Adrenal gland (tissue), 9 donors: ENCODE measurements at regions not wholly inside any gene's neighbourhood (a gene's known extent, or its start where the extent isn't known, plus 50 kb on each side); places are given as distances from the start of the nearest gene placed in this dataset.

Experiments used
- DNase-seq, 7 donors: peaks; one replicate each; pipeline ENCODE4 v3.0.0-alpha.2; 2019 to 2020
- H3K27ac ChIP-seq, 5 donors: fragments of 200-600 bp; sonication (generic) in 4 of 5; 1 replicate in 3 of 5; 2 replicates in 2 of 5; pipeline versions ENCODE4 v1.5.1 to v1.8.0; 2016 to 2020; ENCODE audit warnings: mild to moderate bottlenecking in 1 of 5
- H3K27me3 ChIP-seq: fragments of 200-600 bp; 2 replicates; pipeline ENCODE4 v1.8.0; 2021
- H3K36me3 ChIP-seq, 2 donors: fragments of 200-600 bp; replicated peaks in 1 of 2; 1 replicate in 1 of 2; 2 replicates in 1 of 2; pipeline versions ENCODE4 v1.5.1 to v1.8.0; 2018 to 2022
- H3K4me1 ChIP-seq, 2 donors: fragments of 200-600 bp; replicated peaks in 1 of 2; 1 replicate in 1 of 2; 2 replicates in 1 of 2; pipeline versions ENCODE4 v1.5.1 to v1.8.0; 2018 to 2021
- H3K4me3 ChIP-seq, 4 donors: fragments of 200-600 bp; sonication (generic) in 3 of 4; one replicate each; pipeline ENCODE4 v1.5.1; 2016 to 2018
- H3K9me3 ChIP-seq, 3 donors: fragments of 200-600 bp; sonication (generic) in 1 of 3; replicated peaks in 1 of 3; 1 replicate in 2 of 3; 2 replicates in 1 of 3; pipeline versions ENCODE4 v1.5.1 to v1.8.0; 2016 to 2021
- POLR2A ChIP-seq, 2 donors: fragments of 450-650 bp; IDR thresholded peaks; one replicate each; pipeline ENCODE4 v1.6.1; 2017; ENCODE audit warnings: antibody characterized with exemption in 2 of 2, mild to moderate bottlenecking in 2 of 2, moderate library complexity in 1 of 2
- WGBS, 4 donors: extraction: QIAGEN DNeasy Blood & Tissue Kit in 2 of 4; methylation state at CpG; one replicate each; pipeline versions ENCODE4 v1.1.5 to v1.1.7; 2013 to 2017; 5-methylcytosine and 5-hydroxymethylcytosine counted together
- intact Hi-C, 2 donors: fragments of 100-400 bp; cut with DNase I; formaldehyde crosslinking; loops; one replicate each; pipeline versions ENCODE4 v1.14.1 to v1.15.0; 2022 to 2023
- TF ChIP-seq, protein P1 (sequence below), 6 experiments: fragments of 450-650 bp in 4 of 6; fragments of 200-600 bp in 2 of 6; sonication (generic) in 1 of 6; IDR thresholded peaks; 1 replicate in 5 of 6; 2 replicates in 1 of 6; pipeline versions ENCODE4 v1.5.1 to v1.8.0; 2016 to 2021; ENCODE audit warnings: antibody characterized with exemption in 6 of 6, mild to moderate bottlenecking in 2 of 6, moderate library complexity in 1 of 6
- donor health status: healthy with polysubstance abuse.
- donor health status: Bipolar disorder and iron deficiency.
- donor health status: DM: yes; HTN: yes; CAD: no.
- donor health status: DM: no; HTN: no; CAD: no.
- donor health status: DM: no; HTN: no; CAD: no.

DNA sequence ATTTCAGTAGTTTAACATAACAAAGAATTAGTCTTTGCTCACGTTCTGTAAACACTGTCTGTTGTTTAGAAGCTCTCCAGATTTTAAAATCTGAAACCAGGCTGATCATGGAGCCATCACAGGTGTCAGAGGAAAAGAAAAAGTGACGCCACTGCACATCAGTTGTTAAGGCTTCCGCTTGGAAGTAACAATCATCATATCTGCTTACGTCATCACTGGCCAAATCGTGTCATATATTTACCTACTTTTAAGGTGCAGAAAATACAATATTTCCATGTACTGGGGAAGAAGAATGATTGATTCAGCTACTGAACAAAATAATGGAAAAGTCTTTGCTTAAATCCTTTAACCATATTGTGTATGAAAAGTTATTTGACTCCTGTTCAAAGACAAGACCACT is 382.6 kb upstream of the MC4R start:
- WGBS, 4 donors: 69 to 79% (median 71%) methylated on average over 5 of the region's 5 CpGs

DNA sequence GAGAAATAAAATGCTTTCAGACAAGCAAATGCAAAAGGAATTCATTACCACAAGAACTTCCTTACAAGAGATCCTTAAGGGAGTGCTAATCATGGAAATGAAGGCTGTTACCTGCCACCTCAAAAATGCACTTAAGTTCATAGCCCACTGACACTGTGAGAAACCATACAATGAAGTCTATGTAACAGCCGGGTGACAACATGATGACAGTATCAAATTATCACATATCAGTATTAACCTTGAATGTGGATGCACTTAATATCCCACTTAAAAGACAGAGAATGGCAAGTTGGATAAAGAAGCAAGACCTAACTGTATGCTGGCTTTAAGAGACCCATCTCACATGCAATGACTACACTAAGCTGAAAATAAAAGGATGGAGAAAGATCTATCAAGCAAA is 403.4 kb upstream of the MC4R start:
- no peaks in the 10 kb centered on the region for H3K36me3 ChIP-seq
- 65 to 87% (median 79%) methylated on average over 1 of the region's 1 CpG for WGBS, 4 donors
- H3K27ac ChIP-seq: no peak overlapping the region
- no peaks in the 10 kb centered on the region for H3K27me3 ChIP-seq
- H3K9me3 ChIP-seq: no peaks in the 10 kb centered on the region
- H3K4me1 ChIP-seq: no peaks in the 10 kb centered on the region
- intact Hi-C loops: no loop called here
- no peak for TF ChIP-seq POLR2A (IDR thresholded peaks at IDR 0.05)
- TF ChIP-seq, protein P1, sequence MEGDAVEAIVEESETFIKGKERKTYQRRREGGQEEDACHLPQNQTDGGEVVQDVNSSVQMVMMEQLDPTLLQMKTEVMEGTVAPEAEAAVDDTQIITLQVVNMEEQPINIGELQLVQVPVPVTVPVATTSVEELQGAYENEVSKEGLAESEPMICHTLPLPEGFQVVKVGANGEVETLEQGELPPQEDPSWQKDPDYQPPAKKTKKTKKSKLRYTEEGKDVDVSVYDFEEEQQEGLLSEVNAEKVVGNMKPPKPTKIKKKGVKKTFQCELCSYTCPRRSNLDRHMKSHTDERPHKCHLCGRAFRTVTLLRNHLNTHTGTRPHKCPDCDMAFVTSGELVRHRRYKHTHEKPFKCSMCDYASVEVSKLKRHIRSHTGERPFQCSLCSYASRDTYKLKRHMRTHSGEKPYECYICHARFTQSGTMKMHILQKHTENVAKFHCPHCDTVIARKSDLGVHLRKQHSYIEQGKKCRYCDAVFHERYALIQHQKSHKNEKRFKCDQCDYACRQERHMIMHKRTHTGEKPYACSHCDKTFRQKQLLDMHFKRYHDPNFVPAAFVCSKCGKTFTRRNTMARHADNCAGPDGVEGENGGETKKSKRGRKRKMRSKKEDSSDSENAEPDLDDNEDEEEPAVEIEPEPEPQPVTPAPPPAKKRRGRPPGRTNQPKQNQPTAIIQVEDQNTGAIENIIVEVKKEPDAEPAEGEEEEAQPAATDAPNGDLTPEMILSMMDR (IDR thresholded peaks at IDR 0.05): no peak
- DNase-seq: no peak
- no peak overlapping the region for H3K4me3 ChIP-seq

More for the DNA sequence above, 382.6 kb upstream of the MC4R start:
- Histone ChIP-seq H3K4me1 (no peaks in the 10 kb centered on the region), H3K4me3 (no peak overlapping the region), H3K27ac (no peak overlapping the region), H3K9me3 (no peaks in the 10 kb centered on the region), H3K27me3 (no peaks in the 10 kb centered on the region), H3K36me3 (no peaks in the 10 kb centered on the region)
- intact Hi-C loops: no loop called here
- DNase-seq: no peak
- no peak for TF ChIP-seq POLR2A (IDR thresholded peaks at IDR 0.05)
- TF ChIP-seq, protein P1 (IDR thresholded peaks at IDR 0.05): no peak

DNA sequence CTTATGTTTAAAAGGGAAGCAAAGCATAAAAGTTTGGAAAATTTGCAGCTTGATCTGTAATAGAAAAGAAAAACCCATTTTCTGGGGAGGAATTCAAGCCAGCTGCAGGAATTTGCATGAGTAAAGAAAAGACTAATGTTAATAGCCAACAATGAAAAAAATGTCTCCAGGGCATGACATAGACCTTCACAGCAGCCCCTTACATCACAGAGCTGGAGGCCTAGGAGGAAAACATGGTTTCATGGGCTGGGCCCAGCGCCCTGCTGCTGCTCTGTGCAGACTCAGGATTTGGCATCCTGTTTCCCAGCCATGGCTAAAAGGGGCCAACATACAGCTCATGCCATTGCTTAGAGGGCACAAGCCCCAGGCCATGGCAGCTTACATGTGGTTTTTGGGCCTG is 411.6 kb upstream of the MC4R start:
- Histone ChIP-seq H3K4me1 (no peaks in the 10 kb centered on the region), H3K36me3 (no peaks in the 10 kb centered on the region), H3K4me3 (no peak overlapping the region), H3K27me3 (no peaks in the 10 kb centered on the region), H3K9me3 (no peaks in the 10 kb centered on the region), H3K27ac (no peak overlapping the region)
- DNase-seq: no peak
- 64 to 70% (median 67%) methylated on average over 1 of the region's 1 CpG for WGBS, 4 donors
- intact Hi-C loops: no loop called here
- TF ChIP-seq POLR2A (IDR thresholded peaks at IDR 0.05): no peak
- TF ChIP-seq, protein P1 (IDR thresholded peaks at IDR 0.05): no peak

GRCh38 chr18:60794802-60795201 is 422.2 kb upstream of the MC4R start:
- H3K27ac ChIP-seq: no peak overlapping the region
- no peak for DNase-seq
- no peak for TF ChIP-seq POLR2A (IDR thresholded peaks at IDR 0.05)
- TF ChIP-seq, protein P1 (IDR thresholded peaks at IDR 0.05): no peak
- WGBS, 4 donors: 76 to 79% (median 77%) methylated on average over 5 of the region's 5 CpGs
- H3K9me3 ChIP-seq: no peaks in the 10 kb centered on the region
- H3K4me3 ChIP-seq: no peak overlapping the region
- intact Hi-C loops: no loop called here
- H3K4me1 ChIP-seq: no peaks in the 10 kb centered on the region
- H3K36me3 ChIP-seq: no peaks in the 10 kb centered on the region
- no peaks in the 10 kb centered on the region for H3K27me3 ChIP-seq
